Activated CD4-positive, alpha-beta T cell treated with anti-CD3 and anti-CD28 coated beads for 36 hours (primary cell): ENCODE measurements at regions not wholly inside any gene's neighbourhood (a gene's known extent, or its start where the extent isn't known, plus 50 kb on each side); places are given as distances from the start of the nearest gene placed in this dataset.

Source experiments
- ATAC-seq: fragments of 200-7000 bp; cut with Tn5 transposase; one replicate; pipeline ENCODE4 v1.10.0; 2021; ENCODE audit warnings: mild to moderate bottlenecking, moderate library complexity
- CTCF ChIA-PET: fragments of 350-600 bp; sonication (Branson Sonifier 250); formaldehyde crosslinking; loops from one replicate; lab custom pipeline; 2021; ENCODE audit warnings: antibody characterized with exemption; lab: Charles Lee
- POLR2A ChIA-PET: fragments of 350-600 bp; sonication (Branson Sonifier 250); formaldehyde crosslinking; loops from one replicate; lab custom pipeline; 2021; ENCODE audit warnings: antibody characterized with exemption, inconsistent platforms; lab: Charles Lee
- DNase-seq: peaks from one replicate; pipeline ENCODE4 v3.0.0-alpha.2; 2020
- H3K27ac Mint-ChIP-seq: one replicate; pipeline ENCODE4 v1.8.0; 2021; ENCODE audit warnings: mixed read lengths
- H3K27me3 Mint-ChIP-seq: one replicate; pipeline ENCODE4 v1.8.0; 2021; ENCODE audit warnings: mixed read lengths
- H3K36me3 Mint-ChIP-seq: one replicate; pipeline ENCODE4 v1.8.0; 2021; ENCODE audit warnings: low read depth, mixed read lengths
- H3K4me1 Mint-ChIP-seq: one replicate; pipeline ENCODE4 v1.8.0; 2021; ENCODE audit warnings: mixed read lengths
- H3K4me3 Mint-ChIP-seq: one replicate; pipeline ENCODE4 v1.8.0; 2021; ENCODE audit warnings: mild to moderate bottlenecking, moderate library complexity, mixed read lengths
- H3K9me3 Mint-ChIP-seq: one replicate; pipeline ENCODE4 v1.8.0; 2021; ENCODE audit warnings: low read depth, mixed read lengths
- intact Hi-C, 2 experiments: fragments of 100-400 bp; cut with DNase I in 1 of 2; cut with micrococcal nuclease in 1 of 2; formaldehyde crosslinking; loops; one replicate each; pipeline versions ENCODE4 v1.14.2 to v1.15.1; 2022 to 2024; cut with DNase I, micrococcal nuclease

DNA sequence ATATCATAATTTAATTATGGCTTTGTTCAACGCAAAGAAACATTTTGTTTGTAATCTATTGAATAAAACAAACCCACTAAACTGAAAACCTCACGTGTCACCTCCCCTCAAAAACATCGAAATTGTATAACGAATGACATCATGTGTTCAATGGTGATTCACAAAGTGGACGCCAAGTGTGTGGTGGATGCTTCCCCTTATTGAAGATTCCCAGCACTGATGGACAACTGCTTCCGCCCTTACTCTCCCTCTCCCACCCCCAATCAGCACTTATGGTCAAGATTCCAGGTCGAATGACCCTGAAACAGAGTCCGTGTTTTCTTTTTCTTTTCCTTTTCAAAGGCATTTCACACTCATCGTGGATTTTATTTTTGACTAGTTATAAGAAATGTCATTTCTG is 383.0 kb upstream of the SMIM21 start:
- CTCF ChIA-PET = no interaction called here
- no peaks in the 10 kb centered on the region for H3K9me3 Mint-ChIP-seq
- peaks cover 22% of the 10 kb centered on the region for H3K27me3 Mint-ChIP-seq
- no peak overlapping the region for H3K4me3 Mint-ChIP-seq
- POLR2A ChIA-PET = no interaction called here
- ATAC-seq = no peak
- no peaks in the 10 kb centered on the region for H3K36me3 Mint-ChIP-seq
- DNase-seq = no peak
- no peak overlapping the region for H3K27ac Mint-ChIP-seq
- intact Hi-C loops = no loop called here
- no peaks in the 10 kb centered on the region for H3K4me1 Mint-ChIP-seq

DNA sequence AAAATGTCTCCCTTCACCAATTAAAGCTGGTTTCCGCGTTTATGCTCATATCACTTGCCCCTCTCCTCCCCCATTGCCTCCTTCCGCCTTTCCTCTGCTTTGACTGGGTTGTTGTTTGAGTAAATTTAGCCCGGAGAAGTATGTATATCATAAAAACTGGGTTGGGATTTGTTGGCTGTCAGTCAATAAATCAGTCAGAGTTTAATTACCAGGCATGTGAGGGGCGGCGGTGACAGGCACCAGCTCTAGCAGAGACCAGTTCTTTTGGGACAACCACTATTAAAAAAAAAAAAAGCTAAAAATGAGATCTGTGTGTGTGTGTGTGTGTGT is 382.4 kb upstream of the SMIM21 start:
- no peaks in the 10 kb centered on the region for H3K9me3 Mint-ChIP-seq
- H3K4me3 Mint-ChIP-seq = no peak overlapping the region
- DNase-seq = no peak
- H3K36me3 Mint-ChIP-seq = no peaks in the 10 kb centered on the region
- CTCF ChIA-PET = no interaction called here
- no peak for ATAC-seq
- no peak overlapping the region for H3K27ac Mint-ChIP-seq
- POLR2A ChIA-PET = no interaction called here
- no peaks in the 10 kb centered on the region for H3K4me1 Mint-ChIP-seq
- peaks cover 21% of the 10 kb centered on the region for H3K27me3 Mint-ChIP-seq
- intact Hi-C loops = no loop called here

DNA sequence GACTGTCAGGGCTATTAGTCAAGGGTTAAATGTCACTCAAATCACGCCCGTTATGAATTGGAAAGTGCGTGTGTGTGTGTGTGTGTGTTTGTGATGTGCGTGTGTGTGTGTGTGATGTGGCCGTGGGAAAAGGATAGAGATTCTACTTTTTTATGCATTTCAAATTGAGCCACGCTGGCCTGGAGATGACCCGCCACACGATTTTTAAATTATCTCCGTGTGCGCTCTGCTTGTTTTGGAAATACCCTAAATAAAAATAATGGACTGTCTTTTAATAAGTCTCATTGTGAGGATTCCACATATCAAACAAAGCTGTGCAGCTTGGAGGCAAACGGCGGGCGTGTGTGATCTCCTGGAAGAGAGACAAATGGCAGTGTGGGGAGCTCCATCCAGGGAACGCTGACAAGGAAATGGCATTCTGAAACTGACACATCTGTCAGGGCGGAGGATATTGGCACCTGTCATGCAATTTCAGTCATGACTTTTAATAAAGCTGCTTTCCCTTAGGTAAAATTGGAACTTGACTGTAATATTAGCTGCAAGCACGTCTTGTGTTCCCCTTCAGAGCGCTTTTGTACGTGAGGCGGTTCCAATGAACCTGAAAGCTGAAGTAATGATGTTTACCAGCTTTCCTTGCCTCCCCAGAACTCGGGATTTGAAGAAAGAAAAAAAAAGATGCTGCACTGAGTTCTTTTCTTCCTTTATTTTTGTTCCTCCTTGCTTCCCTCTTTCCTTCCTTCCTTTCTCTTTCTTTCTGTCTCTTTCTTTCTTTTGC is 381.8 kb upstream of the SMIM21 start:
- ATAC-seq = no peak
- no peaks in the 10 kb centered on the region for H3K4me1 Mint-ChIP-seq
- no peaks in the 10 kb centered on the region for H3K9me3 Mint-ChIP-seq
- no peak for DNase-seq
- H3K4me3 Mint-ChIP-seq = no peak overlapping the region
- ChIA-PET CTCF (no interaction called here), POLR2A (no interaction called here)
- no peaks in the 10 kb centered on the region for H3K36me3 Mint-ChIP-seq
- peaks cover 23% of the 10 kb centered on the region for H3K27me3 Mint-ChIP-seq
- no peak overlapping the region for H3K27ac Mint-ChIP-seq
- intact Hi-C loops = no loop called here

DNA sequence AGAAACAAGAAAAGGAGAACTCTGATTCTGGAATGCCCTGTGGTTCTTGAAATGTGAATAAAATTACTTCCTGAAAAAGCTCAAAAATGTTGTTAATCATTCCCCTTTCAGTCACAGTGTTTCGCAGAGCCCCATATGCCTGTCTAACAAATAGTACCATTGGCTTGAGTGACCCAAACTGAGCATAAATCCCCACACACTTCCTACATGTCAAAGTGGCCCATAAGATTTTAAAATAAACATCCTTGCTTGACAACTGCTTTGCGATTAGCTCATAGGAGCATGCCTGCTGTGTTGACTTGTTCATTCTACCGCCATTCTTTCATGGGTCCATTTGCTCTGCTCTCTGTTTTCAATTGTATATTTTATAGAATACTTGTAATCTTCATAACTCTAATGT is 377.8 kb upstream of the SMIM21 start:
- CTCF ChIA-PET = interaction anchor here (0.6 kb wide), 2 partner anchors 277 to 1407 kb away, joined by 3 to 4 read pairs; no protein-coding TSS in a partner anchor
- H3K27me3 Mint-ChIP-seq = peaks cover 21% of the 10 kb centered on the region

DNA sequence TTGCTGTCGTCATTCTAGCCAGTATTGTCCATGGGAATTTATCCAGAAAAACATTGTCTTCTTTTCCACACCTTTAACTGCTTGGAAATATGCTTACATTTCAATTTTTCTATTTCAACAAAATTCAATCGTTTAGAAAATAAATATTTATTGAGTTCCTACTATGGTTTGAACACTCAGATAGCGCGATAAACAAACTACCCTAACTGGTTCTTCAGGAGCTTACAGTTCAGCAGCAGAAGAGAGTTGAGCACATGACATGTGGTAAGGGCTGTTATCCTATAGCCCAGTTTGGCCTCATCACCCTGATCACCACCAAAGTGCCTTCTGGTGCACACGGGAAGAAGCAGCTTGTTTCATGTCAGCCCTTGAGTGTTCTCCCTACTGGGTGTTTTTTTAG is 375.2 kb upstream of the SMIM21 start:
- H3K4me3 Mint-ChIP-seq = no peak overlapping the region
- H3K9me3 Mint-ChIP-seq = no peaks in the 10 kb centered on the region
- no peak overlapping the region for H3K27ac Mint-ChIP-seq

More for the DNA sequence above, 377.8 kb upstream of the SMIM21 start:
- H3K4me3 Mint-ChIP-seq = no peak overlapping the region
- H3K4me1 Mint-ChIP-seq = no peaks in the 10 kb centered on the region
- no peaks in the 10 kb centered on the region for H3K9me3 Mint-ChIP-seq
- intact Hi-C loops = no loop called here
- no peak for DNase-seq
- H3K36me3 Mint-ChIP-seq = no peaks in the 10 kb centered on the region
- no peak for ATAC-seq
- no peak overlapping the region for H3K27ac Mint-ChIP-seq
- POLR2A ChIA-PET = no interaction called here

DNA sequence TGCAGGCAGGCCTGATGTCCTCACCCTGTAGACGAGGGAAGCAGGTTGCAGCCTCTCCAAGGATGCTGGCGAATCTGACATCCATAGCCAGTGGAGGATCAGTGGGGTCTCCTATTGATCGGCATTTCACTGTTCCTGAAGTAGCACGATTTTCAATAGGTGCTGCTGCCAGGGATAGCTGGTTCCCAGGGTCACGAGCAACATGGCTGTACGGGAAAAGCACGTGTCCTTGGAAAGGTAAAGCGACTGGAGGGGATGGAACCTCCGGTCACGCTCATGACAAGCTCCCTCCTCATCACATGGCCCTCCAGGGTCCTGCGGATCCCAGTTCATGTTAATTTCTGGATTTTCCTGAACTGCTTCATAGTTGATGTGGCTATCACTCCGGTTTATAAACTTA is 373.7 kb upstream of the SMIM21 start:
- H3K4me3 Mint-ChIP-seq = no peak overlapping the region
- intact Hi-C loops = no loop called here
- no peak for DNase-seq
- ChIA-PET CTCF (no interaction called here), POLR2A (no interaction called here)
- no peak overlapping the region for H3K27ac Mint-ChIP-seq
- no peak for ATAC-seq
- H3K4me1 Mint-ChIP-seq = no peaks in the 10 kb centered on the region
- H3K36me3 Mint-ChIP-seq = no peaks in the 10 kb centered on the region
- no peaks in the 10 kb centered on the region for H3K9me3 Mint-ChIP-seq
- peaks cover 21% of the 10 kb centered on the region for H3K27me3 Mint-ChIP-seq

More for the DNA sequence above, 375.2 kb upstream of the SMIM21 start:
- intact Hi-C loops = no loop called here
- ChIA-PET POLR2A (no interaction called here), CTCF (no interaction called here)
- H3K4me1 Mint-ChIP-seq = no peaks in the 10 kb centered on the region
- H3K36me3 Mint-ChIP-seq = no peaks in the 10 kb centered on the region
- H3K27me3 Mint-ChIP-seq = peaks cover 20% of the 10 kb centered on the region
- ATAC-seq (no peak), DNase-seq (no peak)

DNA sequence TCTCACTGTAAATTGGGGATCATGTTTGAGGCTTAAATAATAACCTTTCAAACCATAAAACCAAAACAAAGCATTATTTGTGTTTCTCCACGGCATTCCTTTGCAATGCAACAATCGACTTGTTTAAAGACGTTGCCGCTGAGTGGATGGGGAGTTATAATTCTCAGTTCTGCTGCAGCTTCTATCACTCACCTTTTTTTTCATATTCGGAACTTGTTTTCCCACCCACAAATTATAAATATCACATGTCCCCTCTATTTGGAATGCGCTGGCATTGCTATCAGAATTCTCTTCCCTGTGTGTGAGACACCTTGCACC is 372.8 kb upstream of the SMIM21 start:
- CTCF ChIA-PET = no interaction called here
- no peak overlapping the region for H3K4me3 Mint-ChIP-seq
- H3K4me1 Mint-ChIP-seq = no peaks in the 10 kb centered on the region
- peaks cover 20% of the 10 kb centered on the region for H3K27me3 Mint-ChIP-seq
- no peak overlapping the region for H3K27ac Mint-ChIP-seq
- no peaks in the 10 kb centered on the region for H3K36me3 Mint-ChIP-seq
- POLR2A ChIA-PET = no interaction called here
- no peaks in the 10 kb centered on the region for H3K9me3 Mint-ChIP-seq
- ATAC-seq (no peak), DNase-seq (no peak)
- intact Hi-C loops = no loop called here

DNA sequence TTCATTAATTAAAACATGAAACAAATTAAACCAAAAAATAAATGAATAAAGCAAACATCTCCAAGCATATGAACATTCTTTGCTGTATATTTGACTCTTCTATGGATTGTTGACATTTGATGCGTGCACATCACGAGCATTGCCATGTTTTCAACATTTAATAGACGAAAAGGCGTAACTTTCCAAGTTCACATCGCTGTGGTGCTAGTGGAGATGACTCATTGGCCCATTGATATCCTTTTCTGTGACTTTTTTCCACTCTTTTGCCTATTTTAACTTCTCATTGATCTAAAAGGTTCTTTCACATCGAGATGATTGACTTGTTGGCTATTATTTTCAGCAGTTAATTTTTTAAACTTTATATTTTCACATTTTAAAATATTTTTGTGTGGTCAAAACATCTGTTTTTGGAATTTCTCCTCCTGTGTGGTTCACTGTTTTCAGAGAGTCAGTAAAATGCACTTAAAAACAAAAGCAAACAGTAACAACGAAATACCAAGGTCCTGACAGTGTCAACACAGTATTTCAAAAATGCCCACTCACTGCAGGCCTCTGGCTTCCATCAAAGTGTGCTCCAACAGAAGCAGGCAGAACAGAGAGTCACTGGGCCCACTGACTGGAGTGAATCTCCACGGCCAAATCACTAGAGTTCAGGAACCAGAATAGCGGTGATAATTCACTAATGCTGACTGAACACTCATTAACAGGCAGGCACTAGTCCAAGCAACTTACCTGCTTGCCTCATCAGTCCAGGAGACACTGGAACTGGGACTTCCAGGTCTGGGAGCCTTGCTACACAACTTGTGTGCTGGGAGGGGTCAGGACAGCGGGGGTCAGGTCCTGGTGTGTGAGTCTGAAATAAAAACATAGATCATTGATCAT is 372.2 kb upstream of the SMIM21 start:
- ChIA-PET POLR2A (no interaction called here), CTCF (no interaction called here)
- intact Hi-C loops = no loop called here
- no peak overlapping the region for H3K4me3 Mint-ChIP-seq
- peaks cover 19% of the 10 kb centered on the region for H3K27me3 Mint-ChIP-seq
- H3K36me3 Mint-ChIP-seq = no peaks in the 10 kb centered on the region
- H3K9me3 Mint-ChIP-seq = no peaks in the 10 kb centered on the region
- DNase-seq = no peak
- no peaks in the 10 kb centered on the region for H3K4me1 Mint-ChIP-seq
- no peak overlapping the region for H3K27ac Mint-ChIP-seq
- ATAC-seq = no peak

DNA sequence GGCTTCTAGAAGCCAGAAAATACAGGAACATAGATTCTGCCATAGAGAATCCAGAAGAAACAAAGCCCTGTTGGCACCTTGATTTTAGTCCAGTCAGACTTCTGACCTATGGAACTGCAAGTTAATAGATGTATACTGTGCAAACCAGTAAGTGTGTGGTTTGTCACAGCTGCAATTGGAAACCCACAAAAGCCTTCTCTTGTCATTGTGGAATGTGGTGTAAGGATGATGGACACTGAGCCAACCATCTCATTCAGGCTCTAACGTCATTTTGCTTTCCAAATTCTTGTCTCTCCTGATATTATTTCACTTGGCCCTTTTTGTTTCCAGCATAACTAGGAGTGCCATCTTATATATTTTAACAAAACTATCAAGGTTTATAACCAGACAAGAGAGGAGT is 369.5 kb upstream of the SMIM21 start:
- DNase-seq (no peak), ATAC-seq (no peak)
- ChIA-PET CTCF (no interaction called here), POLR2A (no interaction called here)
- intact Hi-C loops = no loop called here
- Mint-ChIP-seq H3K27ac (no peak overlapping the region), H3K9me3 (no peaks in the 10 kb centered on the region), H3K36me3 (no peaks in the 10 kb centered on the region), H3K27me3 (peaks cover 15% of the 10 kb centered on the region), H3K4me3 (no peak overlapping the region), H3K4me1 (no peaks in the 10 kb centered on the region)

DNA sequence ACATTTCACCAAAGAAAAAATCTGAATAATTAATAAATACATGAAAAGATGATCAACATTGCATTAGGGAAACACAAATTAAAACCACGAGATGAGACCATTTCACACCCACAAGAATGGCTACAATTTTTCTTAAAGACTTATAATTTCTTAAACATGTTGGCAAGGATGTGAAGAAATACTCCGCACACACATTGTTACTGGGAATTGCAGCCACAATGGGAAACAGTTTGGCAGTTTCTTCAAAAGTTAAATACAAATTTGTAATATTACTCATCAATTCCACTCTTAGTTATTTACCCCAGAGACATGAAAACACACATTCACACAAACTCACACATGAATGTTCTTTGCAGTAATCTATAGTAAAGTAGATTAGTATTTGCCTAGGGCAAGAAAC is 363.3 kb upstream of the SMIM21 start:
- no peaks in the 10 kb centered on the region for H3K36me3 Mint-ChIP-seq
- no peak for DNase-seq
- CTCF ChIA-PET = no interaction called here
- no peaks in the 10 kb centered on the region for H3K9me3 Mint-ChIP-seq
- POLR2A ChIA-PET = no interaction called here
- H3K27me3 Mint-ChIP-seq = peaks cover 6% of the 10 kb centered on the region
- no peak overlapping the region for H3K27ac Mint-ChIP-seq
- no peaks in the 10 kb centered on the region for H3K4me1 Mint-ChIP-seq
- intact Hi-C loops = no loop called here
- H3K4me3 Mint-ChIP-seq = no peak overlapping the region
- ATAC-seq = no peak

DNA sequence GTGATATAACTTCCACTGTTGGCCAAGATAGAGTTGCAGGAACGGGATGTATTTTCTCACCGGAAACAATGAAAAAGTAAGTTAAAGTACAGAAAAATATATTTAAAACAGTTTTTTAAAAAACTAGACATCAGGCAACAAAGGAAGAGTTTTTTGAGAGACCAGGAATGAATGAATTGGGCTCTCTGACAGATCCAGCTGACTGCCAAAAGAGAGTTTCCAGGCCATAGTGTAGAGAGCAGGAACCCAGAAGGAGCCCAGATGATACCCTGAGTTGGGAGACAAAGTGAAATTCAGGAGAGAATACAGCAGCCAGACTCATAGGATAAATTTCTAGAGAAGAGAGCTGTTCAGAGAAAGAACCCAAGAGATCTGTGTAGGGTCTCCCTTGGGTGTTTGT is 362.6 kb upstream of the SMIM21 start:
- DNase-seq (no peak), ATAC-seq (no peak)
- ChIA-PET CTCF (no interaction called here), POLR2A (no interaction called here)
- no peaks in the 10 kb centered on the region for H3K9me3 Mint-ChIP-seq
- H3K27ac Mint-ChIP-seq = no peak overlapping the region
- H3K4me1 Mint-ChIP-seq = no peaks in the 10 kb centered on the region
- no peak overlapping the region for H3K4me3 Mint-ChIP-seq
- H3K27me3 Mint-ChIP-seq = peaks cover 9% of the 10 kb centered on the region
- intact Hi-C loops = no loop called here
- H3K36me3 Mint-ChIP-seq = no peaks in the 10 kb centered on the region

DNA sequence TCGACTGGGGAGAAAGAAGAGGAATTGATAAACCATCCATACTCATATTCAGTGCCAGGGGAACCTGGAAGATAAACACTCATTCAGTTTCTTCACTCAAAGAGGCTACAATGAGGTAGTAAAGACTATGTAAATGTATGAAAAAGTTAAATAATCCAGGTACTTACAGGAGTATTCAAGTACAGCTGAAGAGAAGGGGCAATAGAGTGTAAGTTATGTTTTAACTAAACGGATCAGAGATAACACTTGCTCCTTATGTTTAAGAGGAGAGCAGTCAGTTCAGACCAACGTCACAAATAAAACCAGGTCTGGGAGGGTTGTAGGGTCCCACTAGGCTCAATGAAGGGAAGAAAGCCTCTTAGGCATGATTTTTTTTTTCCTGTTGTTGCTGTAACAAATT is 358.3 kb upstream of the SMIM21 start:
- no peak for ATAC-seq
- POLR2A ChIA-PET = no interaction called here
- Mint-ChIP-seq H3K4me1 (no peaks in the 10 kb centered on the region), H3K9me3 (no peaks in the 10 kb centered on the region), H3K27me3 (peaks cover 15% of the 10 kb centered on the region), H3K27ac (no peak overlapping the region), H3K36me3 (no peaks in the 10 kb centered on the region), H3K4me3 (no peak overlapping the region)
- CTCF ChIA-PET = no interaction called here
- DNase-seq = no peak
- intact Hi-C loops = no loop called here
